ENCODE measurements at regions not wholly inside any gene's neighbourhood (a gene's known extent, or its start where the extent isn't known, plus 50 kb on each side); places are given as distances from the start of the nearest gene placed in this dataset.

DNA sequence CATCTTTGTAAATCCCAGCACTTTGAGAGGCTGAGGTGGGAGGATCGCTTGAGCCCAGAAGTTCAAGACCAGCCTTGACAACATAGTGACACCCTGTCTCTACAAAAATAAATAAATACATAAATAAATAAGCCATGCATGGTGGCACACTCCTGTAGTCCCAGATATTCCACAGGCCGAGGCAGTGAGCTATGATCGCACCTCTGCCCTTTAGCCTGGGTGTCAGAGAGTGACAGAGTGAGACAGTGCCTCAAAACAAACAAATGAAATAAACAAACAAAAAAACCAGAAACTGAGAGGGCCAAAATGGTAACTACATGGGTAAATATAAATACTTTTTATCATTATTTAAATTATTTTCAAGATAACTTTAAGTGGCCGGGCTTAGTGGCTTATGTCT is 445.4 kb downstream of the ZIC1 start:
- no peak for DNase-seq (ENCODE audit: low spot score)

DNA sequence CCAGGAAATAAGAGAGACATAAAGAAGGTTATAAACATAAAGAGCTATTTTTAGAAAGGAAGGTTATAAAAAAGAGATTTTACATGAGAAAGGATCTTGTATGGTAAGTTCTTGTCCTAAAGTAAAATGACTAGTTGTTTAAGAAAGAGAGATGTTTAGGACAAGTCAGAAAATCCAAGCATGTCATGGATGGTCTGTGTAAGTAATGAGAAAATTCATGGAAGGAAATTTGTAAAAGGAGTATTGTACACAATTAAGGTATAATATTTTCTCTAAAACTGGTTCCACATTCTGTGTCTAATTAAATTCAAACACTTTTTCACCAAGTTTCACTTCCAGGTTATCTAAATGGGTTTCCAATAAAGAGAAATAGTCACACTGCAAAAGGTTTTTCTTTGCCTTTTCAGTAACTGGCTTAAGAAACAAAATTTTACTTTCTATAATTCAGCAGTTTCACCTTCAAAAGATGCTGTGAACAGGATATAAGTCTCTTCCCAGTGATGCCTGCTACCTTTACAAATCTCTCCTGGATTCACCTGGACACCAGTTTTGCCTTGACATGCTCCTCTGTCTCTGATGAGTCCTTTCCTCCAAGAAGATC is 455.7 kb downstream of the ZIC1 start:
- no peak for DNase-seq (ENCODE audit: low spot score)

DNA sequence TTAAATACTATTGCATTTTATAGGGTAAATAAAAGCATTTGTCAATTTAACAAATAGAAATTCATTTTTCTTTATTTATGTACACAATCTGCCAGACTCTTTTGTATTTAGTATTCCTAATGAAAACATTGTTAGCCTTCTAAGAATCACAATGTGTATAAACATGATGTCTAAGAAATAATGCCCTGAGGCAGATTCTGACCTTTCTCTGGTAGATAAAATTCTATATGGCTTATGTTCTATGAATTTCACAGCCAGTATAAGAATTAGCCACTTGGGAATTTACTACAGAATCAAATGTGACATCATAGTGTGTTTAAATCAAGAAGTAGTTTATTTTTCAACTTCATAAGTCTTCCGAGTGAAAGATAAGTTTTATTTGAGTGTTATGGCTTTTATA is 457.4 kb downstream of the ZIC1 start:
- no peak for DNase-seq (ENCODE audit: low spot score)

DNA sequence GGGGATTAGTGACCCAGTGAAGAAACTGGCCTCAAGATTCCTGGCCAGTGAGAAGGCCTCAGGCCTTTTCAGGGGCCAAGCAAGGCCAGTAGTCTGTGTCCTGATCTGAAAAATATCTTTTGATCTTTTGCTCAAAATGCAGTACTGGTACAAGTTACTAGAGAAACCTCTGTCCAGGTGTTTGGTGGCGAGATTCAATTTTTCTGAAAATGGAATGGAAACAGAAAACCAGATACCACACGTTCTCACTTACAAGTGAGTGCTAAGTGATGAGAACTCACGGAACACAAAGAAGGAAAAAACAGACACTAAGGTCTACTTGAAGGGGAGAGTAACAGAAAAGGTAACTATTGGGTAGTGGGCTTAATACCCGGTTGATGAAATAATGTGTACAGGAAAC is 463.4 kb downstream of the ZIC1 start:
- no peak for DNase-seq (ENCODE audit: low spot score)

DNA sequence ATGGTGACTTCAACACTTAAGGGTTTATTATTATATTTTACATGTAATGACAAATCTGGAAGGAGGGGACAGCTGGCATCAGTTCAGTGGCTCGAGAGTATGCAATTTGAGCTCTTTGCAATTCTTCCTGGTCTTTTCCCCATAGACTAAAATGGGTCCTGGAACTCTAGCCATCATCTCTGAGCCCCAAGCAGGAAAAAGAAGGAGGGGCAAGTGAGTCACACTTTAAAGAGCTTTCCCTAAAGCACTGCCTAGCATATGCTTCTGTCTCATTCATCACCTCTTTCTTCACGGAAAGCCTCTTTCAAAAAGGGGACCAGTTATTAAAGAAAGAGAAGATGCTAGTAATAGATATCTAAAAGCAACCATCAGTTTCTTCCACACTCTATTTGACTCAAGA is 466.3 kb downstream of the ZIC1 start:
- no peak for DNase-seq (ENCODE audit: low spot score)

DNA sequence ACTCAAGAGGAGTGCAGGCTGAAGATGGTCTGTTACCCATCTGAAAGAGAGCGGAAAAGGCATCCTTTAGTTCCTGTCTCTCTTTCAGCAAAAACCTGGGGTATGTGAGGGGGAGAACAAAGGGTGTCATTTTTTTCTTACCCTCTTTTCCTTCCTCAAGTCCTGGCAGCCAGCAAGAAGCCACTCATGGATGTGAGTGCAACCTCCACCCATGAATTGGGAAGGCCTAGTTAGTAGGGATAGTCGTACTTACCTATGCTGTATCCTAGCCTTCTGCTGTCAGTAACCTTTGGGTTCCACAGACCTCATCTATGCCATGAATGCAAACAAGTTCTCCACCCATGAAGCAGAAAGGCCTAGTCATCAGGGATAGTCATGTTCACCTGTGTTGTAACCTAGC is 472.8 kb downstream of the ZIC1 start:
- no peak for DNase-seq (ENCODE audit: low spot score)

DNA sequence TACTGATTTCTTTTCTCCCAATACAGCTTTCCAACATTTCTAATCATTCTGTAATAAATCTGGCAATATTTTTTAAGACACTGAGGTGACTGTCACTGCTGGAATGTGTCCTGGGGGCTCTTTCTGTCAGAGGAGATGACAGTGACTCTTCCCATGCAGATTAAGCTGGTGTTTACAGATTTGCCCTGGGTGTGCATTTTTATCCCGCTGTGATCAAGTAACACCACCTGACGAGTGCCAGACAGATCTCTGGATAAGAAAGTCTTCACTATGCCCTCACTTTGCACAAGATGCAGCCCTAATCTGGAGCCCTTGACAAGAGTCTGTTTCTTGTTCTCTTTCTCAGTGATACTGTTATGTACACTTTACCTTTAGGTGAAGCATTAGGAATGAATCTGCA is 477.7 kb downstream of the ZIC1 start:
- no peak for DNase-seq (ENCODE audit: low spot score)

DNA sequence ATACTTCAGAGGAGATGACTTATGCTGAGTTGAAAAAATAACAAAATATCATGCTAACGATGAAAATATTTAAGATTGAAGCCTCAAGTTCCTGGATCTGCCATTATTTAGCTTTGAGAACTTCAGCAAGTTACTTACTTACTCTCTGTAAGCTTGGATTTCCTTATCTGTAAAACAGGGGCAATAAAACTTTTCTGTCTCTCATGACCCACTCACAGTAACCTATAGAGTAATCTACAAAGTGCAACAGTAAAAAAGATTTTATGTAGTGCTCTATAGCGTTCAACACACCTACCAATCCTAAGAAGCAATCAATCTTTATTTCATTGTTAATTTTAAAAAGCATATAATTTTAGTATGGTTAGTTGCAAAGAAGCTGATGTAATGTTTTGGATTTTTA is 478.6 kb downstream of the ZIC1 start:
- no peak for DNase-seq (ENCODE audit: low spot score)

DNA sequence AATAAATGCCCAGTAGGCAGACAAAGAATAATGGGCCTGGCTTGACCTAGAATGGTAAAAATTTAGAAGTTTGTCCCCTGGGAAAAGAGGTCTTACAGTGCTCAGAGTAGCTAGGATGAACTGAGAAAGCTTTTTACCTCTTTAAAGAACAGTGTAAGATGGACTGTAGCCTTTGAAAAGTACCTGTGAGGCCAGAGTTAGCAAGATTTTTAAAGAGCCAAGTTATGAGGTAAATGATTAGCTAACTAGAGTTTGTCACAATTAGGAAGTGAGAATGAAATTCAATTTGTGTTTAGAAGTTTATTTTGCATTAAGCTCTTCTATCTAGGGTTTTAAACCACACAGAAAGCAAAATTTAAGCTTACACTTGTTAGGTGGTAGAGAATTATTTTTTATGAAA is 480.9 kb downstream of the ZIC1 start:
- DNase-seq (ENCODE audit: low spot score): no peak

DNA sequence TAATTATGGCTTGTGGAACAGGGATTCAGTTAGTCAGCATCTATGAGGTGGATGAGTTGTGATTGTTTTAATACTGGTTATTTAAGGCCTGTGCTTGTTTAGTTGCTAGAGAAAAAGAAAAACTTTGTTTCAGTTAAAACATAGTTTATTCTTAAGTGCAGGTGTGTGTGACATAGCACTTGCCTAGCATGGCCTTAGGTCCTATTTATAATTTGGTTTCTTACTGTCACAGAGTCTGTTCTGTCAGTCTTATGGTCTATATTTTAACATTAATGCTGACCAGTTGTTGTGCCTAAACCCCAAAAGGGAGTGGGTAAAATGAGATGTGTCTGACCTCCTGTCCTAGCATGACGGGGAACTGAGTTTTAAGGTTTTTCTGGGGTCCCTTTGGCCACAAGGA is 486.3 kb downstream of the ZIC1 start:
- no peak for DNase-seq (ENCODE audit: low spot score)

DNA sequence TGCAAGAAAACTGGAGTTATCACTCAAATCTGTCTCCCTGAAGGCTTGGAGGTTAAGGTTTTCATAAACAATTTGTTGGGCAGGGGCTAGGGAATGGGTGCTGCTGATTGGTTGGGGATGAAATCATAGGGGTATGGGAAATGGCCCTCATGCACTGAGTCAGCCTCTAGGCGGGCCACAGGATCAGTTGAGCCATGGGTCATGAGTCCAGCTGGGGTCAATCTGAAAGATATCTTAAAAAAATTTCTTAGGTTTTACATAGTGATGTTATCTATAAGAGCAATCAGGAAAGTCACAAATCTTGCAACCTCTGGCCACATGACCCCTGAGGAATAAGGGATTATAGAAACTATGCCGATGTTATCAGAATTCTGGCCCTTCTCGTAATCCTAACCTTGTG is 491.7 kb downstream of the ZIC1 start:
- DNase-seq (ENCODE audit: low spot score): no peak

DNA sequence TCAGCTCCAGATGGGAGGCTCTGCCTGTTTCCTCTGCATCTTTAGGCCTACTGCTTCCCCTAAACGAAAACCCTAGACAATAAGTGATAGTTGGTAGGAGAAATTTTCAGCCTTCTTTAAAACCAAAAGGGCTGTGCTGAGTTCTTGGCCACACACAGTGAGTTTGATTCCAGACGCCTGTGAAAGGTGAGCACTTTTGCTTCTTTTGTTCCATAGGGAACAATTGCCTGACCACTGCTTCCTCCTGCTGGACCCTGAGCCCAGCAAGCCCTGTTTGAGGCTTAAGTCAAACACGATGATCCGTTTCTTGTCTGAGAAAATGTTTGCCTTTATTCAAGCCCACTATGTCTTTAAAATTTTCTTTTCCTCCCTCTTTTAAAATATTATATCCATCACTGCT is 493.9 kb downstream of the ZIC1 start:
- DNase-seq (ENCODE audit: low spot score): no peak

DNA sequence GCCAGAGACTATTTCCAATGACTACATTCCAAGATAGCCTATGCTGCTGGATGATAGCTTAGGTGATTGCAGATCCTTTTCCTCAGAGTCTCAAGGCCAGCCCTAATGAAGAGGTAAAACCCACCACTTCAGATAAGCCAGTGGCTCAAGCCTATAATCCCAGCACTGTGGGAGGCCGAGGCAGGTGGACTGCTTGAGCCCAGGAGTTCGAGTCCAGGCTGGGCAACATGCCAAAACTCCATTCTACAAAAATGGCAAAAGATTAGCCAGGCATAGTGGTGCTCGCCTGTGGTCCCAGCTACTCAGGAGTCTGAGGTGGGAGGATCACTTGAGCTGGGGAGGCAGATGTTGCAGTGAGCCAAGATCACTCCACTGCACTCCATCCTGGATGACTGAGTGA is 495.3 kb downstream of the ZIC1 start:
- DNase-seq (ENCODE audit: low spot score): no peak

DNA sequence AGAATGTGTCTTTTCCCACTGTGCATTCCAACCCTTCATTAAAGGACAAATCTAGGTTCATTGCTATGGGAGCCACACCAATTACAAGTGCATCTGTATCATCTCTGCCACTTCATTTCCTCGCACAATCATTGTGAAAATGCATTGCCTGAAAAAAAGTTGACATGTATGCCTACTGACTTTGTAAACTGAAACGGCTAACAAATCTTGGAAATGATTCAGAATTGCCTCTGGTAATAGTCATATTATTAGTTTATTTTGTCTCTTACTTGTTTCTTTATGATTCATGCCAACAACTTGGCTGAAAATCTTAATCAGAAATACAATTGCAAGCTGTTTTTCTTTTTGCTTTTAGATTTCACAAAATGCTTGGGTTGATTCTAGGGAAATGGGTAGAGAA is 497.1 kb downstream of the ZIC1 start:
- DNase-seq (ENCODE audit: low spot score): no peak

DNA sequence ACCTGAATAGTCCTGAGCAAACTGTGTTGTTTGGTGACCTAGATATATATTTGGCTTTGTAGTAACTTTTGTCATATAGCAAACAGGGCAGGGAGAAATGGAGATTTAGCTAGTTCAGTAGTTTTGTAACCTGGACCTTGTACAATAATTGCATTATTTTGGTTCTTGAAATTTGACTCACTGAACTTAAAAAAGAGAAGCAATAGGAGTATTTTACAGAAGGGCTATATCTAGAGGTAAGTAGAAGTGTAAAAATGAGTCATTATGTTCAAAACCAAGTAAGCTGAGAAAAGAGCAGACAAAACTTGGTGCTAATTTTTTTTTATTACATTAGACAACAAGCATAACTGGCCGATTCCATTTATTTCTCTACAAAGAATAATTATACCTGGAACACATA is 505.4 kb downstream of the ZIC1 start:
- DNase-seq (ENCODE audit: low spot score): no peak

DNA sequence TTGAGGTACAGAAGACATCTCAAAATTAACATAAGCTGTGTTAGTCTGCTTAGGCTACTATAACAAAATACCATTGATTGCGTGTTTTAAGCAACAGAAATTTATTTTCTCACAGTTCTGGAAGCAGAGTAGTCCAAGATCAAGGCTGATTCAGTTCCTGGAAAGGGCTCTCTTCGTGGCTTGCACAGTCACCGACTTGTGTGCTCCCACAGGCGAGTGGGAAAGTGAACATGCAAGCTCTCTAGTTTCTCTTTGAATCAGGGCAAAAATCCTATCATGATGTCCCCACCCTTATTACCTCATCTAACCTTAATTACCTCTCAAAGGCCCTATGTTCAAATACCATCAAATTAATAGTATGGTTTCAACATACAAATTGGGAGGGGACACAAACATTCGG is 505.9 kb downstream of the ZIC1 start:
- DNase-seq (ENCODE audit: low spot score): peak; percentile 52

DNA sequence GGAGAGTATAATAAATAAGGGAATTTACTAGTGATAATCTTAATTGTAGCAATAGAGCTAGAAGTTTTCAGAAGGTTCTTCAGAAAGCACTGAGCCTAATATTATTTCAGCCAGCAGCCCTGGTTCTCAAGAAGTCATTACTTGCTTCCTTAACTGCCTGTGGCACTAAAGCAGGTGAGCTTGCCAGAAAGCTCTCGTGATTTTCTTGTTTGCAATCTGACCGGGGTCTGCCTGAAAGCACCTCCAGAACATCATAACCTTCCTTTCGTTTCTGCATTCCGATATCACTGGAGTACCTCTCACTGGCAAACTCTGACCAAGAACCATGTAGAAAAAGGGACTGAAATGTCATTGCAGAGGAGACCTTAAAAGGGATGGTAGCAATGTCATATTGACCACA is 510.3 kb downstream of the ZIC1 start:
- no peak for DNase-seq (ENCODE audit: low spot score)

DNA sequence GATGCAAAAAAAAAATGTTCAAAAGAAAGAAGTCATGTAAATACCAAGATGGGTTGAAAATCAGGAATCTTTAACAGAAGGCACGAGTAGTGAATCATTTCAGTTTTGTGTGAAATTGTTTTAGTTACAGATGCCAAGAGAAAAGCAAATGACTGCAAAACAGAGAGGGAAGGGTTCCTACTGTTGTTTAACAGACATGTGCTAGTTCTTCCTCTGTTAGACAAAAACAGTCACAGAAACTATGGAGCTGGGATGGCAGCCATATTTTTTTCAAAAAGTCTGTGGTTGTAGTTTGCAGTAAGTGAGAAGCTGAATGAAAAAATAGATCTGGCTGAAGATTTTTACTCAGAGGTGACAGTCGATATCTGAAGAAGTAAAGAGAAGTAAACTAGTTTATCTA is 511.9 kb downstream of the ZIC1 start:
- peak; percentile 37 for DNase-seq (ENCODE audit: low spot score)

DNA sequence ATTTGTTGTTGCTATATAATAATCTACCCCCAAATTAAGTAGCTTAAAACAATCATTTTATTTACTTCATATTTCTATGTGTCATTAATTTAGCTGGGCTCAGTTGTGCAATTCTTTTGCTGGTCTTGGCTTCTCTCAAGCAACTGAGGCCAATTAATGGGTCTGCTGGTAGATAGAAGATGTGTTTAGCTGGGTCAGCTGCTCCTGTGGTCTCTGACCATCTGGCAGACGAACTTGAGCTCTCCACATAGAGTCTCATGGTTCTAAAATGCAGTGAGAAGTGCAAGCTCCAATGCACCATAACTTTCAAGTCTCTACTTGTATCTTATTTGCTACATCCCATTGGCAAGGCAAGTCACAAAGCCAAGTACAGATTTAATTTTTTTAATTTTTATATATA is 515.6 kb downstream of the ZIC1 start:
- DNase-seq (ENCODE audit: low spot score): no peak

DNA sequence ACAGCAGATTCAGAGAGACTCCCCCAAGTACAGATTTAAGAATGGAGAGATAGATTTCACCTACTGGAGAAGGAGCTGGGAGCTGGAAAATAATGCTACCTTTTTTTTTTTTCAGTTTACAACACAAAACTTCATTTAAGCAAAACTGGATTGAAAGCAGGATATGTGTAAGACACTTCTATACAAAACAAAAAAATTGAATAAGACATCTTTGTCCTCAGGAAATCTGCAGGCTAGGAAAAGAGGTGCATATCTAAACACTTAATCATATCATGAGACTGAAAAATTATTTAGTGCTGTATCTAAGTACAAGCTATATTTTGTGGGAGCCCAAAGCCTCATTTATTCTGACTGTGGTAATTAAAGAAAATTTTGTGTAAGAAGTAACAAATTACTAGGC is 516.1 kb downstream of the ZIC1 start:
- DNase-seq (ENCODE audit: low spot score): no peak

DNA sequence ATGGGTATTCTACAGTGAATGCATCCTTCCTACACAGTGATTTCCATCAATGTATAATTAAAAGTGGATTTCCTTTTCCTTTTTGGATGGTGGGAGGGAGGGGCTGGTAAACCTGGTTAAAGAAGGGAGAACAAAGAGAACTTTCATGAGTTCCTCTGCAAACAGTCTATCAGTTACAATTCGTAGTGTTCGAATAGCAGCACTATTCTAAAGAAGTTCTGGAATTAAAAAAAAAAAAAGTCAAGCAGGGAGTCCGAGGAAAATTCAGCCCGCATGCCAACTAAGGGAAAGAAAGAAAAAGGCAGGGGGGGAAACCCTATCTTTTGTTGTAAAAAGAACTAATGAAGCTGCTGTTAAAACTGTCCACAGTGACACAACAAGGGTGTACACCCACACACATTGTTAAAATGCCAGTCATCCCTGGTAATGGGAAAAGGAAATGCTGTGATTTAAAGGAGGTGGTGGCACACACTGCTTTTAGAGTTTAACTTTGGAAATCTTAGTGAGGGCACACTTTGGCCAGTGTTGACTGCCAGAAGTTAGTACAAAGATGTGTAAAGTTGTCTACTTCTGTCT is 521.2 kb downstream of the ZIC1 start:
- DNase-seq (ENCODE audit: low spot score): peak; percentile 30

DNA sequence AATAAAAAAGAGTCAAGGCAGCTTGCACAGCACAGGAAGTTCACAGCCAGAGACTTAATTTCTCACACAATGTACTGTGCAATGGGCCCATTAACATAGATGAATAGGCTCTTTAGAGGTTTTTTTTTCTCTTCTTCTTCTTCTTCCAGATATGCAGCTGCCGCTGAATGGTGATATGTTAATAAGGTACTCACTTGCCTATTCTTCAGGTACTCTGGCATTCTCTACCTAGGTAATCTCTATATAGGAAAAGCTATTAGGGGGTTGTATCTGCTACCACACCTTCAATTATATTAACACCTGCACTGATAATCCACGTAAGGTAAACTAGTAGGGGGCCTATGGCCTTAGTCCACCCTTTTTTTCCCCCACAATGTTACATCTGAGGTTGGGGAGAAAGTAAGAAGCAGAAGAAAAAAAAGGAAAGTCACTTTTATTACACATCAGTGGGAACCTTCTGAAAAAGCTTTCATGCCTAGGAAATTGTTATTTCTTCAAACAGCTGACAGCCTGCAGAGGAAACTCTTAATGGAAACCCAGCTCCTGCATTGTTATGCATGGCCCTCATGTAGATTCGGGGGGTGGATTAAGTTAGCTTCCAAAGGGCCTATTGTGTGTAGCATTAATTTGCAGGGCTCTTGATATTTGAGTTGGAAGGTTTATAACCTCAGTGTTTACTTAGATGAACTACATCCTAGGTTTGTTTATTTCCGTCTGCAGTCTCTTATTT is 525.5 kb downstream of the ZIC1 start:
- no peak for DNase-seq (ENCODE audit: low spot score)

DNA sequence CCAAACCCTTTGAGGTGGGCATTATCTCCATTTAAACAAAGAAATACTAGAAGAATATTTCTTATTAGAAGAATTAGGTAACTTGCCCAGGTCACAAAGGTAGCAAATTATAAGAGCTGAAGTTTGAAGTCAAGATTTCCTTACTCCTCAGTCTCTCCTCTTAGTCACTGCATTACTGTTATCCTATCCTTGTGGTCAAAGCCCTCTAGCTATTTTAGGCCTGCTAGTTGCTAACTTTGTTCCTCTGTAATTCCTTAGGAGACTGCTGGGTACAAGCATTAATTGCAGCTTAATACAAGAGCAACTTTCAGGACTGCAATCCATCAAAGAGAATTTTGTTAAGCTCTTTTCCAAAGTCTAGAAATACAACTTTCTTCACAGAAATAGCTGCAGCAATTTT is 528.2 kb downstream of the ZIC1 start:
- no peak for DNase-seq (ENCODE audit: low spot score)

DNA sequence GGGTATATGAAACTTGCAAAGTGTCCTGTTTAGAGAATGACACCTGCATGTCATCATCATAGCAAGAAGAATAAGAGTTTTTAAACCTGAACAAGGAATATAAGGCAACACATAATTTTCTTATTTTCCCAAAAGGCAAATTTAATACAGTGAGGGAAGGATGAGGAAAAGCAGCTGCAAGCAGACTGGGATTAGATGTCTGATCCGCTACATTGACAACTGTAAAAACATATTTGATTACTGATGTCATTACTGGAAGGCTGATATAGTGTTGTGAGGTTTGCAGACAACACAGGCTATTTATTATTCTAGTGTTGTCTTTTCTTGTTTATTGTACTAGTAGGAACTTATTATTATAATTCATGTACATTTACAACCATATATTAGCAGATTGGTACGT is 528.7 kb downstream of the ZIC1 start:
- no peak for DNase-seq (ENCODE audit: low spot score)

Data from AG20443 (cell line).